Peyer's patch (tissue), 4 donors: ENCODE measurements at regions not wholly inside any gene's neighbourhood (a gene's known extent, or its start where the extent isn't known, plus 50 kb on each side); places are given as distances from the start of the nearest gene placed in this dataset.

Experiments used
- DNase-seq, 3 donors: peaks; one replicate each; pipeline ENCODE4 v3.0.0-alpha.2; 2017 to 2019
- H3K27ac ChIP-seq, 4 donors: fragments of 200-600 bp; sonication (generic); one replicate each; pipeline ENCODE4 v1.5.1; 2016 to 2019
- H3K27me3 ChIP-seq, 2 donors: fragments of 200-600 bp; sonication (generic); one replicate each; pipeline ENCODE4 v1.5.1; 2019
- H3K36me3 ChIP-seq, 3 donors: fragments of 200-600 bp; sonication (generic); one replicate each; pipeline ENCODE4 v1.5.1; 2016 to 2019
- H3K4me1 ChIP-seq, 4 donors: fragments of 200-600 bp; sonication (generic); one replicate each; pipeline ENCODE4 v1.5.1; 2016 to 2019
- H3K4me3 ChIP-seq, 4 donors: fragments of 200-600 bp; sonication (generic); 1 replicate in 3 of 4; 2 replicates in 1 of 4; pipeline ENCODE4 v1.5.1; 2016 to 2019; ENCODE audit warnings: mild to moderate bottlenecking in 1 of 4
- H3K9me3 ChIP-seq, 4 donors: fragments of 200-600 bp; sonication (generic); one replicate each; pipeline ENCODE4 v1.5.1; 2016 to 2019; ENCODE audit warnings: mild to moderate bottlenecking in 1 of 4
- POLR2A ChIP-seq, 2 donors: fragments of 450-650 bp; IDR thresholded peaks; one replicate each; pipeline ENCODE4 v1.5.1; 2017; ENCODE audit warnings: antibody characterized with exemption in 2 of 2, mild to moderate bottlenecking in 2 of 2, moderate library complexity in 2 of 2
- TF ChIP-seq, protein P1 (sequence below), 6 experiments: fragments of 450-650 bp in 4 of 6; fragments of 200-600 bp in 2 of 6; sonication (generic) in 1 of 6; IDR thresholded peaks; one replicate each; pipeline ENCODE4 v1.5.1; 2017 to 2019; ENCODE audit warnings: antibody characterized with exemption in 6 of 6, mild to moderate bottlenecking in 3 of 6, moderate library complexity in 1 of 6

DNA sequence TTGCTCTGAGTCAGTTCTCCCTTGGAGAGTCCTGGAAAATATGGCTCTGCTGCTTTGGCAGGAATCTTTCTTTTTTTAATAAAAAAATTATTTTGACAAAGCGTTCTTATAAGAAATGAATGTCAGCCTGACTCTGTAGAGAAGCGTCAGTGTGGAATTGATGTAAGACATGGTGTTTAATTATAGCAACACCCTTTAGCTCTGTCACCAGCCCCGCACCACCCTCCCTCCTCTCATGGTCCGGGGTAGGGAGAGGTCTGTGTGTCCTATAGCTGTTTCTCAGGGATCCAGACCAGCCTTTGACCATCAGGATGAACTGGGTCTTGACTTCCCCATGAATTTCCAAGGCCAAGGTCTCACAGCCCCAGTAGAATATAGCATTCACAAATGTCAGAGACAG is 120.6 kb downstream of the CHST1 start:
- Histone ChIP-seq H3K4me1 (no peaks in the 10 kb centered on the region), H3K36me3 (no peaks in the 10 kb centered on the region), H3K27me3 (no peaks in the 10 kb centered on the region), H3K9me3 (no peaks in the 10 kb centered on the region), H3K4me3 (no peak overlapping the region), H3K27ac (no peak overlapping the region)
- no peak for DNase-seq
- no peak for TF ChIP-seq POLR2A (IDR thresholded peaks at IDR 0.05)
- TF ChIP-seq, protein P1, sequence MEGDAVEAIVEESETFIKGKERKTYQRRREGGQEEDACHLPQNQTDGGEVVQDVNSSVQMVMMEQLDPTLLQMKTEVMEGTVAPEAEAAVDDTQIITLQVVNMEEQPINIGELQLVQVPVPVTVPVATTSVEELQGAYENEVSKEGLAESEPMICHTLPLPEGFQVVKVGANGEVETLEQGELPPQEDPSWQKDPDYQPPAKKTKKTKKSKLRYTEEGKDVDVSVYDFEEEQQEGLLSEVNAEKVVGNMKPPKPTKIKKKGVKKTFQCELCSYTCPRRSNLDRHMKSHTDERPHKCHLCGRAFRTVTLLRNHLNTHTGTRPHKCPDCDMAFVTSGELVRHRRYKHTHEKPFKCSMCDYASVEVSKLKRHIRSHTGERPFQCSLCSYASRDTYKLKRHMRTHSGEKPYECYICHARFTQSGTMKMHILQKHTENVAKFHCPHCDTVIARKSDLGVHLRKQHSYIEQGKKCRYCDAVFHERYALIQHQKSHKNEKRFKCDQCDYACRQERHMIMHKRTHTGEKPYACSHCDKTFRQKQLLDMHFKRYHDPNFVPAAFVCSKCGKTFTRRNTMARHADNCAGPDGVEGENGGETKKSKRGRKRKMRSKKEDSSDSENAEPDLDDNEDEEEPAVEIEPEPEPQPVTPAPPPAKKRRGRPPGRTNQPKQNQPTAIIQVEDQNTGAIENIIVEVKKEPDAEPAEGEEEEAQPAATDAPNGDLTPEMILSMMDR (IDR thresholded peaks at IDR 0.05) = no peak

DNA sequence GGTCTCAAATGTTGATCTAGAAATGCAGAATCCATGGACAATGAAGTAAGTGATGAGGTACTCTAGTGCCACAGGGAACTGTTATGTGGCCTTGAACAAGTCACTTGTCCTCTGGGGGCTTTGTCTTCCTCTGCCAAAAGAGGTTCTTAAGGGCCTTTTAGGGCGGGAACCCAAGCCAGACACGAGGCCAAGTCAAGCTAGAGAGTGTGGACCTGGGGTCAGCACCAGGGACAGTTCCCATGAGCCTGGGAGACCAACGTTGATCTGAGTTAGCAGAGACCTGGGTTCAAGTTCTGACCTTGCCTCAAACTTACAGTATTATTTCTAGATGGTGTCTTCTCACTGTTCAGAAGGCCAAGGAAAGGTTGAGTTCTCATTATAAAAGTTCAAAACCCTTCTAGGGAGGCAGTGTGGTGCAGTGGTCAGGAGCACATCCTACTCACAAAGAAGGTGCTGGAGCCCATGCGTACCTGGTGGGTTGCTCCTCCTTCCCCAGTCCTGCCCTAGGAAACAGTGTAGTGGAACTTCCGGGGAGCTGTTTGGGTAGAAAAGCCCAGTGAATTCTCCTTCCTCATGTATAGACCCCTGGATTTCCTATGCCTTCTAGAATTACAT is 121.5 kb downstream of the CHST1 start:
- Histone ChIP-seq H3K27me3 (no peaks in the 10 kb centered on the region), H3K27ac (no peak overlapping the region), H3K4me3 (no peak overlapping the region), H3K4me1 (no peaks in the 10 kb centered on the region), H3K36me3 (no peaks in the 10 kb centered on the region), H3K9me3 (no peaks in the 10 kb centered on the region)
- TF ChIP-seq POLR2A (IDR thresholded peaks at IDR 0.05) = no peak
- TF ChIP-seq, protein P1 (IDR thresholded peaks at IDR 0.05) = no peak
- no peak for DNase-seq

DNA sequence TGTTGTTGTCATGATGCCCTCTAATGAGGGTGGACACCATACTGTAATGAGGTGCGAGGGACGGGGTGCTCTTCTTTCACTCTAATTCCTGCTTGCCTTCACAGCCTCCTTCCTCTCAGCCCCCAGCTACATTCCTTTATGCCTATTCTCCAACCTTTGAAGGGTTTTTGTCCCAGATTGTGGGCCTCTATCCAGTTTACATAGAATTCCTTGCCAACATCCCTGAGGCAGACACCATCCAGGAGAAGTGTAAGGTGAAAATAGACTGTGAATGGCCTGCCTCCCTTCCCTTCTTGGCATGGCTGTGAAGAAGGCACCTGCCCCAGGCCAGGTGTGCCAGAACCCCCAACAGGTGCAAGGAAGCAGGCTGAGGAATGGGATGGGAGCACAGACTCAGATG is 122.3 kb downstream of the CHST1 start:
- Histone ChIP-seq H3K4me1 (no peaks in the 10 kb centered on the region), H3K27me3 (no peaks in the 10 kb centered on the region), H3K4me3 (no peak overlapping the region), H3K9me3 (no peaks in the 10 kb centered on the region), H3K27ac (no peak overlapping the region), H3K36me3 (no peaks in the 10 kb centered on the region)
- TF ChIP-seq, protein P1 (IDR thresholded peaks at IDR 0.05) = no peak
- TF ChIP-seq POLR2A (IDR thresholded peaks at IDR 0.05) = no peak
- DNase-seq = no peak

DNA sequence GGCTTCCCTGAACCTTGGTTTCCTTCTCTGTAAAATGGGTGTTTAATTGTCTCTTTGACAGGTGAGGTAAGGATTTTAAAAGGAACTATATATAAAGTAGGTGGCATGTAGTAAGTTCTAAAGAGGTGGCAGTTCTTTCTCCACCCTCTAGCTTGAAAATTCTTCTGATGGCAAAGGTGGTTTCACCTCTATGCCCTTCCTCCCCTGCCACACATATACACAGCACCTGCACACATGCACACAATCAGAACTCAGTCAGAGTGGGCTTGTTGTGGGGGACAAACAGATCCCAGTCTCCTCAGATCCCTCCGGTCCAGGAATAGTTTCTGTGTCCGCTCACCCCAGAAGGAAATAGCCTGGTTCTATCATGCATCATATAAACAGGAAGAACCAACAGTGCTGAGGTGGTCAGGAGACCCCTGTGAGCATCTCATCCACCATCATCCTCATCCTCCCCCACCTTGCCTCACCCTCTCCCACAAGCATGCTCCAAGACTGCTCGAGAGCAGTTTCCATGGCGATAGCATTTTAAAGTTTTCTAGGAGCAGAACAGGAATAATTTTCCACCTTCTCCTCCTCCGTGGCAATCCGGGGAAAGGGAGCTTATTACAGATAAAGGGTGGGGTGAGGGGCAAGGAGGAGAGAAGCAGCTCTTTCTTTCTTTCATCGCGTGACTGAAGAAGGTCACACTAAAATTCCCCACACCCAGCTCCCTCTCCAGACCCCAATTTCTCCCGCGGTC is 123.6 kb downstream of the CHST1 start:
- H3K4me1 ChIP-seq = no peaks in the 10 kb centered on the region
- TF ChIP-seq POLR2A (IDR thresholded peaks at IDR 0.05) = no peak
- TF ChIP-seq, protein P1 (IDR thresholded peaks at IDR 0.05) = no peak
- H3K4me3 ChIP-seq = no peak overlapping the region
- H3K27ac ChIP-seq = no peak overlapping the region
- H3K27me3 ChIP-seq = no peaks in the 10 kb centered on the region
- DNase-seq = no peak
- no peaks in the 10 kb centered on the region for H3K9me3 ChIP-seq
- no peaks in the 10 kb centered on the region for H3K36me3 ChIP-seq

DNA sequence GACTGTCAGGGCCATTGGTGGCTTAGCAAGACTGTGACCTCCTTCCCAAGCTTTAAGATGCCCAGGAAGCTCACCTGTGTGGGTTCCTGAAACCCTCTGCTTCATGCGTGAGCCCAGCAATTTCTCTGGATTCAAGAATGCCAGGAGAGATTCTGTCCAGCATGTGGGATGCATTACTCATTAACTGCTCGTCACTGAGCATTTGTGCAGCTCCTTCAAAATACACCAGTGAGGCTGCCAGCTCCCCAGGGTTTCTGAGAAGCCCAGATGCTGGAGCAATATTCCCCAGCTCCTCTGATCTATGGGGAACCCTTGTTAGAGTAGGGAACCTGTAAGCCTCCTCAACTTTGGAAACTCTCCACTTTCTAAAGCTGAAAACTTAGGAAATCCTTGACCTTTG is 126.5 kb downstream of the CHST1 start:
- Histone ChIP-seq H3K9me3 (no peaks in the 10 kb centered on the region), H3K36me3 (no peaks in the 10 kb centered on the region), H3K4me1 (no peaks in the 10 kb centered on the region), H3K27ac (no peak overlapping the region), H3K27me3 (no peaks in the 10 kb centered on the region), H3K4me3 (no peak overlapping the region)
- no peak for DNase-seq
- TF ChIP-seq, protein P1 (IDR thresholded peaks at IDR 0.05) = no peak
- TF ChIP-seq POLR2A (IDR thresholded peaks at IDR 0.05) = no peak
